Natural killer cell (primary cell): ENCODE measurements at regions not wholly inside any gene's neighbourhood (a gene's known extent, or its start where the extent isn't known, plus 50 kb on each side); places are given as distances from the start of the nearest gene placed in this dataset.

Source experiments
- ATAC-seq, 3 donors: fragments of 150-1000 bp in 2 of 3; fragments of 200-7000 bp in 1 of 3; cut with Tn5 transposase; 1 replicate in 1 of 3; 2 replicates in 2 of 3; pipeline ENCODE4 v1.10.0; 2021; ENCODE audit warnings: mild to moderate bottlenecking in 2 of 3, moderate library complexity in 2 of 3
- DNase-seq, 2 donors: peaks; one replicate each; pipeline versions ENCODE4 v3.0.0 to v3.0.0-alpha.2; 2013 to 2021; ENCODE audit warnings: mixed read lengths in 1 of 2
- H3K27ac ChIP-seq: one replicate; pipeline ENCODE4 v1.5.1; 2013; ENCODE audit warnings: mild to moderate bottlenecking, low read length
- H3K27me3 ChIP-seq: one replicate; pipeline ENCODE4 v1.6.1; 2013; ENCODE audit warnings: low read length; ENCODE audit not compliant: control insufficient read depth, insufficient read depth
- H3K36me3 ChIP-seq: one replicate; pipeline ENCODE4 v1.6.1; 2013; ENCODE audit warnings: low read length; ENCODE audit not compliant: control insufficient read depth, insufficient read depth
- H3K4me1 ChIP-seq: one replicate; pipeline ENCODE4 v1.6.1; 2013; ENCODE audit warnings: low read length; ENCODE audit not compliant: control insufficient read depth, insufficient read depth
- H3K4me3 ChIP-seq: one replicate; pipeline ENCODE4 v1.5.1; 2013; ENCODE audit warnings: low read length
- H3K9me3 ChIP-seq: one replicate; pipeline ENCODE4 v1.6.1; 2013; ENCODE audit warnings: low read length; ENCODE audit not compliant: control insufficient read depth, insufficient read depth
- H3K27ac Mint-ChIP-seq, 2 donors: one replicate each; pipeline ENCODE4 v1.8.0; 2022; ENCODE audit warnings: mild to moderate bottlenecking in 2 of 2, mixed read lengths in 2 of 2, moderate library complexity in 1 of 2
- H3K27me3 Mint-ChIP-seq, 2 donors: one replicate each; pipeline ENCODE4 v1.8.0; 2022; ENCODE audit warnings: low read depth in 2 of 2, mixed read lengths in 2 of 2
- H3K36me3 Mint-ChIP-seq: one replicate; pipeline ENCODE4 v1.8.0; 2022; ENCODE audit warnings: mixed read lengths
- H3K4me1 Mint-ChIP-seq, 2 donors: one replicate each; pipeline ENCODE4 v1.8.0; 2022; ENCODE audit warnings: mixed read lengths in 2 of 2
- H3K4me3 Mint-ChIP-seq: one replicate; pipeline ENCODE4 v1.8.0; 2022; ENCODE audit warnings: mild to moderate bottlenecking, moderate library complexity, mixed read lengths
- H3K9me3 Mint-ChIP-seq, 2 donors: one replicate each; pipeline ENCODE4 v1.8.0; 2022; ENCODE audit warnings: mixed read lengths in 2 of 2
- CTCF ChIP-seq: fragments of 200-600 bp; IDR thresholded peaks from one replicate; pipeline ENCODE4 v1.8.0; 2022; ENCODE audit warnings: antibody characterized with exemption
- WGBS: methylation state at CpG from one replicate; pipeline ENCODE4 v1.1.7; 2013; ENCODE audit warnings: missing lambda C conversion rate; ENCODE audit not compliant: insufficient coverage; 5-methylcytosine and 5-hydroxymethylcytosine counted together
- intact Hi-C: fragments of 100-400 bp; cut with micrococcal nuclease; formaldehyde crosslinking; loops from one replicate; pipeline ENCODE4 v1.14.2; 2022

DNA sequence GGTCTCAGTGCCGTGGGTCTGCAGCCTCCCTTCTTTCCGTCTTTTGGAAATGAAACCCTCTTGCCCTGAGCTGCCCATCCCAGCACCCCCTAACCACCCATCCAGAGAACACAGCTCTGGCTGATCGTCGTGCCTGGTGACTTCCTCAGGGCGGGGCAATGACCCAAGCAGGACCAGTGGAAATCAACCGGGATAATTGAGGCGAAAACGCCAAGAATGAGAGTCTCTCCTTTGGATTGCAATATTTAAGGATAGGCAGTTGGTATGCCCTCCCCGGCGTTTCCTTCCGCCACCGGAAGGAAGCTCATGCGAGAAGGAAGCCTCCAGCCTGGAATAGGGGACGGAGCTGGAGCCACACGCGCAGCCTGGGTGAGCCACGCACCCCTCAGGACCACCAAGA is 73.7 kb upstream of the PFKP start:
- no peak for TF ChIP-seq CTCF
- Histone ChIP-seq H3K9me3 (peaks cover 5% of the 10 kb centered on the region), H3K27ac (no peak overlapping the region), H3K4me1 (no peaks in the 10 kb centered on the region), H3K27me3 (no peaks in the 10 kb centered on the region), H3K36me3 (no peaks in the 10 kb centered on the region), H3K4me3 (no peak overlapping the region)
- Mint-ChIP-seq H3K27me3 (peaks cover 9 to 24% of the 10 kb centered on the region in 2 donors), H3K27ac (no peak overlapping the region), H3K4me1 (no peaks in the 10 kb centered on the region), H3K9me3 (no peaks in the 10 kb centered on the region), H3K4me3 (no peak overlapping the region), H3K36me3 (no peaks in the 10 kb centered on the region)
- WGBS, result 89% methylated on average over 17 of the region's 17 CpGs
- DNase-seq, result no peak
- ATAC-seq, result no peak
- intact Hi-C loops, result no loop called here

- Mint-ChIP-seq H3K27me3 (peaks cover 16 to 26% of the 10 kb centered on the region in 2 donors), H3K4me1 (no peaks in the 10 kb centered on the region), H3K4me3 (no peak overlapping the region), H3K27ac (no peak overlapping the region), H3K36me3 (no peaks in the 10 kb centered on the region), H3K9me3 (no peaks in the 10 kb centered on the region)
- no peak for TF ChIP-seq CTCF
- H3K36me3 ChIP-seq, result no peaks in the 10 kb centered on the region
- WGBS, result 93% methylated on average over 8 of the region's 10 CpGs
- no peaks in the 10 kb centered on the region for H3K4me1 ChIP-seq
- ATAC-seq, result no peak
- no peak overlapping the region for H3K27ac ChIP-seq
- H3K4me3 ChIP-seq, result no peak overlapping the region
- peaks cover 5% of the 10 kb centered on the region for H3K9me3 ChIP-seq
- peaks cover 3% of the 10 kb centered on the region for H3K27me3 ChIP-seq
- intact Hi-C loops, result no loop called here
- no peak for DNase-seq
Observed at GRCh38 chr10:2992401-2993198, 74.7 kb upstream of the PFKP start.

GRCh38 chr10:2990764-2991163 is 76.6 kb upstream of the PFKP start:
- 77% methylated on average over 3 of the region's 3 CpGs for WGBS
- peaks cover 25 to 26% of the 10 kb centered on the region in 2 donors for H3K27me3 Mint-ChIP-seq
- Histone ChIP-seq H3K27ac (no peak overlapping the region), H3K36me3 (no peaks in the 10 kb centered on the region), H3K27me3 (peaks cover 3% of the 10 kb centered on the region), H3K4me1 (peaks cover 3% of the 10 kb centered on the region), H3K4me3 (no peak overlapping the region), H3K9me3 (peaks cover 5% of the 10 kb centered on the region)
- intact Hi-C loops, result no loop called here
- no peak for DNase-seq
- ATAC-seq, result no peak
- no peaks in the 10 kb centered on the region for H3K4me1 Mint-ChIP-seq
- no peak for TF ChIP-seq CTCF
- H3K27ac Mint-ChIP-seq, result no peak overlapping the region
- H3K36me3 Mint-ChIP-seq, result no peaks in the 10 kb centered on the region
- H3K4me3 Mint-ChIP-seq, result no peak overlapping the region
- H3K9me3 Mint-ChIP-seq, result no peaks in the 10 kb centered on the region
